GM18517 (cell line): ENCODE measurements at regions not wholly inside any gene's neighbourhood (a gene's known extent, or its start where the extent isn't known, plus 50 kb on each side); places are given as distances from the start of the nearest gene placed in this dataset.
"Not testable (repeated sequence)": the region's sequence is repeated elsewhere in the genome, so short reads cannot be mapped to it uniquely, and the experiment has no call there.

Experiments
- ATAC-seq: cut with Tn5 transposase; IDR thresholded peaks from one replicate; pipeline ENCODE4 v1.9.1; 2021; ENCODE audit warnings: mild to moderate bottlenecking, moderate library complexity; ENCODE audit not compliant: unreplicated experiment

DNA sequence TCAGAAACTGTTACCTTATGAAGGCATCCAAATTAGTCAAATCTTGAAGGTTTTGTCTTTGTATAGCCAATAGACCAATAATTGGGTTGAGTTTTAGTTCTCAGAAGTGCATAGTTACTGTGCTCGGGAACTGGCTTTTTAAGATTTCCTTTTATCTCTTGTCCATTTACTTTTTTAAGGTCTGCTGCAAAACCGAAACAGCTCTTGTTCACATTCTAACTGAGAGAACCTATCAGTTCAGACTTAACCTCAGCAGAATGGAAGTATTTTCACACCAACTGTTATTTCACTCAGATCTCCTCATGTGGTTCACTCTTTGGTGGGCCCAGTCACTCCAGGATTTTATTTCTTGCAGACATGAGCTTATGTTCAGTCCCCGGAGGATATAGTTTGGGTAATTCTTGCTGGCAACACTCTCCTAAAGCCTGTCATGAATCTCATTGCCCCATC lies 55.5 kb downstream of the TPBG start:
- ATAC-seq: no peak

DNA sequence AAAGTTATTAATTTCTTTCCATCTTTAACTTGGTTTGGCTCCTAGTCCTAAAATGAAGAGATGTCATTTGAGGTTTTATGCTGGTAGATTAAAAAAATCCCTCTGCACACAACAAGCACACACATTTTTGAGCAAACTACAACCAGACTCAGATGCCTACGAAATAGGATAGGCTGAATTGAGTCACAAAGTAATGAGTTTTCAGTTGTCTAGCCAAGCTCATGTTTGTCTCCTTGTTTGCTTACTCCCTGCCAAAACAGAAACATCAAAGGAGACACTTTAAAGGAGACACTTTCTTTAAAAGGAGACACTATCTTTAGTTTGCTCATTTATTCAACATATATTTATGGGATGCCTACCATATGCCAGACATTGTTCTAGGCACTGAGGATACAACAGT lies 56.2 kb downstream of the TPBG start:
- ATAC-seq: no peak

DNA sequence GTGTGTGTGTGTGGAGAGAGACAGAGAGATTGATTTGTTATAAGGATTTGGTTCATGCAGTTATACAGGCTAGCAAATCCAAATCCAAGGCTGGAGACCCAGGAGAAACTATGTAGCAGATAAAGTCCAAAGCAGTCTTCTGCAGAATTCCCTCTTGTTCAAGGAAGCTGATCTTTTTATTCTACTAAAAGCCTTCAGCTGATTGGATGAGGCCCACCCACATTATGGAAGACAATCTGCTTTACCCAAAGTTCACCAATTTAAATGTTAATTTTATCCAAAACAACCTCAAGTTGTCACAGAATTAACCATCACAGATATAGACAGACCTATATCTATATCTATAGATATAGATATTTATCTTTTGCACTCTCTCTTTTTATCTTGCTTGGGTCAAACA lies 67.0 kb downstream of the TPBG start:
- ATAC-seq: no peak

DNA sequence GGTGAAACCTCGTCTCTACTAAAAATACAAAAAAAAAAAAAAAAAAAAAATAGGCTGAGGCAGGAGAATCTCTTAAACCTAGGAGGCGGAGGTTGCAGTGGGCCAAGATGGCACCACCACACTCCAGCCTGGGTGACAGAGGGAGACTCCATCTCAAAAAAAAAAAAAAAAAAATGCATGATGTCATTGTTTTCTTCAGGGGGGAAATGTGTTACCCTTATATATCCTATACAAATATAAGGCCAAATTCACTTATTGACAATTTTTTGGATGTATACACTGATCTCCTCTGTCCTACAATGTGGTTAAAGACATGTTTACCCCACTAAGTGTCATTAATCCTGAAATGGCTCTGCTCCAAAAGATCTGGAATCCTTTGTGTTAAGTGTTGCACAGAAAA lies 73.1 kb downstream of the TPBG start:
- ATAC-seq: no peak

DNA sequence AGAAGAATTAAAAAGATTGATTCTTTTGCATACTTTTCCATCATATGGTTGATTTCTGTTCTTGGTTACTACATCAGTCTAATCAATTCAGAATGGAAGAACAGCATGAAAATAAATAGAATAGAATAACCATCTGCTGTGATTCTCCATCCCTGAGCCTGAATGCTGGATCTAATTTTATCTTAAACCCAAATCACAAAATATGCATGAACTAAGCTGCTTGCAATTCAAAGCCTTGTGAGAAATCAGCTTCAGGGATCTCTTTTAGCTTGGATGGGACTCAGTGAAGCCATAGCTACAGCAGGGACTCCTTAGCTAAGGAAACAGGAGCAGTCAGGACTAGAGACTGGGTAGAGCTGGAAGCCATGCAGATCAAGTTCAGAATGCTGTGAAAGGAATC lies 74.1 kb downstream of the TPBG start:
- ATAC-seq: no peak

DNA sequence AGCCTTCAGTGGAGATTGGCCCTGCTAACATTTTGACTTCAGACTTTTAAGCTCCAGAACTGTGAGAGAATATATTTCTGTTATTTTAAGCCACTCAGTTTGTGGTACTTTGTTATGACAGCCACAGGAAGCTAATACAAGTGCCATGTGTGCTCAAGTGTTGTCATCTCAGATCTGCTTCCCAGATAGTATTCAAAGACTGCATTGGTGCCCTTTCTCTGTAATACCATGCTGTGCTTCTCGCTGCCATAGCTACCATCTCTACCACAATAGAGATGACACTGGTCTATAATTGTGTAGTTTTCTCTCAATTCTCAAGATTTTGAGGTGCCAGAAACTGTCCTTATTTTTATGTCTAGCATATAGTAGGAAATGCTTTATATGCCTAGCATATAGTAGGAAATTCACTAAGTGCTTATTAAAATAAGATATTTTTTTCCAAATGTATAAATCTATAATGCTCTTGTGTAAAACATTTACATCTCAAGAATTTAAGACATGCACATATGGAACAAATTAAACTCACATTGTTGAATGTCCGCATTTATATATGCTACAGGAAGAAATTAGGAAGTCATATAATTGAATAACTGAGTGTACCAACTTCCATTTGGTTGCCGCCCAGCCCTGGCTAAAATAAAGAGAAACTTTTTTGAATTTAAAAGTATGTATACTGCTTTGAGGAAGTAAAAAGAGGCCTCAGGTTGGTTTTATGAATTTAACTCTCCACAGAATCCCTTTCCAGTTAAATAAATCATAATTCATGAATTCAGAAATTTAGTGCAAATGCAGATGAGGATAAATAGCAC lies 77.6 kb downstream of the TPBG start:
- no peak for ATAC-seq

DNA sequence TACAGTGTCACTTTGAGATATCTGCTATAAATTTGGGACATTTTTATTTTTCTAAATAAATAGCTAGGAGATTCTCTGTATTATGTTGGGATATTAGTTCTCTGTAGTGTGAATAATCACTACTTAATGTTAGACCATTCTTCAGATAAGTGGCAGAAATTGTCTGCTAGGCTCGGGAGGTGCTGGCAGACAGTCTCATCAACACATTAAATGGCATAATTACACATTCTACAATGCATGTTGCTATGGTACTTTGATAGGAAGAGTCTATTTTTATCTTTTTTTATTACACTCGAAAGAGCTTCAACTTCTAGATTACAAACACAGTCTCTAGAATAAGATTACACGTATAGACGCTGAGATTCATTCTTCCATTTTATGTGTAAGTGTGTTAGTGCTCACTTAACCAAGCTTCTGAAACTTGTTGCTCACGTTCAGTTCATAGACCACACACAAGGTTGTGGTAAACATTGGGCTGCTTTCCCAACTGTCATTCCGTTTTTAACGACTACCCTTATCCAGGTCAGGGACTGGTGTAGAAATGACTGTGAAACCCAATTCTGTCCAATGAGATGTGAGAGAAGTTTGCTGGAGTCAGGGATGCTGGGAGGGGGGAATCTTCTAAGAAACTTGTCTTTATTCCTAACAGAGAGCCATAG lies 78.6 kb downstream of the TPBG start:
- no peak for ATAC-seq

DNA sequence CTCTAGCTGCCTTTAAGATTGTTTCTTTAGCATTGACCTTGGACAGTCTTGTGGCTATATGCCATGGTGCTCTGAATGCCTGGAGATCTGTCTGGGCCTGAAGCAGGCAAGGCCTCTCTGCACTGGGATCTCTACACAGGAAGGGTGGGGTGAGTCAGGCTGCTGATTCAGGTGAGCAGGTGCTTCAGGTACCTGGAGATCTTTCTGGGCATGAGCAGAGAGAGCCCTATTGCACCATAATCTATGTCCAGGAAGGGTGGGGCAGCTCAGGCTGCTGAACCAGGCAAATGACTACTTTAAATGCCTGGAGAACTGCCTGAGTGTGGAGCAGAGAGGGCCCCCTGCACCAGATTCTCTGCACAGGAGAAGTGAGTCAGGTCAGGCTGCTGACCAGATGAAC lies 94.5 kb downstream of the TPBG start:
- no peak for ATAC-seq

DNA sequence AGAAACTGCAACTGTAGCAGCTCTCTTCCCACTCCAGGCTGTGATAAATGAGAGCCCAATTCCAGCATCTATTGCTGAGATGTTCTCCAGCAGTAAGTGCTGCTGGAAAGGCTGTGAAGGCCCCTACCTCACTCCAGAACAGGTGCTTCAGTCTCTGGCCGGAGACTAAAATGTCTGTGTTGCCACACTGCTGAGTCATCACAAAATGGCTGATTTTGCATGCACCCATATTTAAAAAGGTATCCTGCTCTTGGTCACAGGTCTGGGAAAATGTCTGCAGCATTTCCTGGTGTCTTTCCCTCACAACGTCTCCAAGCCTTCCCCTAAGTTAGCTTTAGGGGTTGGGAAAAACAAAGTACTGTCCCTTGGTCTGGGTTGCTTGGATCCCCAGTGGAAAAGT lies 95.1 kb downstream of the TPBG start:
- no peak for ATAC-seq

DNA sequence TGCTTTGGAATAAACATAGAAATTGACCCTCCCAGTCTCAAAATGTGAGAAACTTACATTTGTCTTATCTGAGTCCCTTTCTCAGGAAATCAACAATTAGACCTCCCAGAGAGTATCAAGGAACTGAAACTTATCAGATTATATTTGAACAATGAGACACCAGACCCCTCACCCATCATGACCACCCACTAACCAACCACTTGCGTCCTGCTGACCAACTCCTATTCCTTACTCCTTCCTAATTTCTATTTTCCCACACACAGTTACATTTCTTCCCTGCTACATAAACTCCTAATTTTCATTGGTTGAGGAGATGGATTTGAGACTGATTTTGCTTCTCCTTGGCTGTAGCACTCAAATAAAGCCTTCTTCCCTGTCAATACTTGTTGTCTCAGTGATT lies 97.9 kb downstream of the TPBG start:
- no peak for ATAC-seq

DNA sequence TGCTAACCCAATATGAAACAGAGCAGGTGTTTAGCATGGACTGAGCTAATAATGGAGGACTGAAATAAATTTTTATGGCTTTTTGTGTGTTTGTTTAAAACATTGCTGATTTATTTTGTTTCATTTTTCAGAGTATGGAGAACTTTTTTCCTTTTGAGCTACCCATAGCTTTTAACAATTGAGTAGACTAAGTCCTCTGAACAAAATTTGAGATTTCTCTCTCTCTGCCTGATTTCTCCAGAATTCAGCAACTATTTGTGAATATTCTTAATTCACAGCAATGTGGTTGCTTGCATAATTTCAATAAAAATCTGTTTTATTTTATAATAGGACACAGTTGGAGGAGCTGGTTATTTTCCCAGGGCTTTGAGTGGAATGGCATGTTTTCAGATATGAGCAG lies 103.7 kb downstream of the TPBG start:
- ATAC-seq: no peak

DNA sequence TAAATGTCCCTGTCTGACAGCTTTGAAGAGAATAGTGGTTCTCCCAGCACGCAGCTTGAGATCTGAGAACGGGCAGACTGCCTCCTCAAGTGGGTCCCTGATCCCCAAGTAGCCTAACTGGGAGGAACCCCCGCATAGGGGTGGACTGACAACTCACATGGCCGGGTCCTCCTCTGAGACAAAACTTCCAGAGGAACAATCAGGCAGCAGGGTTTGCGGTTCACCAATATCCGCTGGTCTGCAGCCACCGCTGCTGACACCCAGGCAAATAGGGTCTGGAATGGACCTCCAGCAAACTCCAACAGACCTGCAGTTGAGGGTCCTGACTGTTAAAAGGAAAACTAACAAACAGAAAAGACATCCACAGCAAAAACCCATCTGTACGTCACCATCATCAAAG lies 106.5 kb downstream of the TPBG start:
- not testable (repeated sequence) for ATAC-seq

DNA sequence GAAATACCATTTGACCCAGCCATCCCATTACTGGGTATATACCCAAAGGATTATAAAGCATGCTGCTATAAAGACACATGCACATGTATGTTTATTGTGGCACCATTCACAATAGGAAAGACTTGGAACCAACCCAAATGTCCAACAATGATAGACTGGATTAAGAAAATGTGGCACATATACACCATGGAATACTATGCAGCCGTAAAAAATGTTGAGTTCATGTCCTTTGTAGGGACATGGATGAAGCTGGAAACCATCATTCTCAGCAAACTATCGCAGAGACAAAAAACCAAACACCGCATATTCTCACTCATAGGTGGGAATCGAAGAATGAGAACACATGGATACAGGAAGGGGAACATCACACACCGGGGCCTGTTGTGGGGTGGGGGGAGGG lies 111.5 kb downstream of the TPBG start:
- ATAC-seq: not testable (repeated sequence)

DNA sequence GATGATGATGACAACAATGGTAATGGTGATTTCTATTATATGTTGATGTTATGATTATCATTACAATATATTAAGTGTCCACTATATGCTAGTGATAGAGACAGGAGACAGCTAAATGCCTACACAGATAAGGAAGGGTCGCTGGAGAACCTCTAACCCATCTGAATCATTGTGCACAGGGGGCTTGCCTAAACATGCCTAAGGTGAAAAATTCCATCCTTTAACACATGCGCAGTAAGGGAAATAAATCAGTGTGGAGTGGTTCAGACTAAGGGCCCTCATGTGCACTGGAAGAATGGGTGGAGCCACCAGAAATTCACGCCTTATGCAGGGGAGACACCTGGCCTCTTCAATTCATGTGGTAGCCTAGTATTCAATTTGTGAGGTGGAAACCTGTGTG lies 120.4 kb downstream of the TPBG start:
- no peak for ATAC-seq

DNA sequence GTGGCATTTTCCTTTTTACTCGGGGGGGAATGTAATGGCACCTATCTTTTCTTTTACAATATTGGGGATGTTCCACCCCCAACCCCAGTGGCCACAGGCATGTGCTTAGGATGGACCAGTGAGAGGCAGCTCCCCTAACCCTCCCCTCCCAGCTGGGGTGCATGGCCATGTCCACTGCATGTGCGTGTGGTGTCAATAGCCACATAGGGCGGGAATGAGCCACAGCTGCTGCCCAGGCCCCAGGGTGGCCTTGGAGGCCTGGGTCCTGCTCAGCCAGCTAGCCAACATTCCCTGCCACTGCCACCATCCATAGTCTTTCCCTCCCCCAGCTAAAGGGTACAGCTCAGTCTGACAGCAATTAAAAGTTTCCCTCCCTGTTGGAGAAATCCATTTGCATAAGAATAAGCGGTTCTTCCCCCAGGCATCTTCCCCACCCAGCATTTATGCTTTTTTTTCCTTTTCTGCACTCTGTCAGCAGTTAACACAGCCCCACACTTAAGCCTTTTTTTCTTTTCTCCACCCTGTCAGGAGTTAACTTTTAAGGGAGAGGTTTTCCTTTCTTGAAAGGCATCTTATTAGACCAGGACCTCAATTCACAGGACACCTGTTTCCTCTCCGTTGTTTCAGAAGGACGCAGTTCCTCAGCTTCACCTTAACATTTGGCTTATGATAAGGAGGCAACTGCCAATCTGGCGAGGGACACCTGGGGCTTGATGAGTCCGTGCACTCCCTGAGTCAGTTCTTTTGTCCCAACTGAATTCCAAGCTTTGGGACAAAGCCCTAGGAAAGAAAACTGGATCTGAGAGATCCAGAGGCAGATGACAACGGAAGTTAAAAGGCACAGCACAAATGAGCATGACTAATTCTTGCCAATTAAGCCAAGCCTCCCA lies 121.4 kb downstream of the TPBG start:
- no peak for ATAC-seq

DNA sequence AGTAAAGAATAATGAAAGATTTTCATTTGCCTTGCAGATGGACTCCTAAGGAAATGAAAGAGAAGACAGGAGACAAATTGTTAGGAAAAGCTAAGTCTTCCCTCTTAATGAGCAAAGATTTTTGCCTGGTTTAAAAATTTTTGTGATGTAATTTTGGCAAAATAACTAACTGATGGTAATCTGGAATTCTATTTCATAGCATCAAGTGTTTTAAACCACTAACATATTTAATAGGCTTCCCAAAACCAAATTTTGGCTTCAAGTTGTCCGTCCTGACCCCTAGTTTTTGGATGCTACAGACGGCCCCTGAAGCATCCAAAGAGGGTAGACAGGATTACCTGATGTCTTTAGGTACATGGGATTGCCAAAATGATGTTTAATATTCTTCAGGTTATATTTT lies 124.3 kb downstream of the TPBG start:
- ATAC-seq: no peak

DNA sequence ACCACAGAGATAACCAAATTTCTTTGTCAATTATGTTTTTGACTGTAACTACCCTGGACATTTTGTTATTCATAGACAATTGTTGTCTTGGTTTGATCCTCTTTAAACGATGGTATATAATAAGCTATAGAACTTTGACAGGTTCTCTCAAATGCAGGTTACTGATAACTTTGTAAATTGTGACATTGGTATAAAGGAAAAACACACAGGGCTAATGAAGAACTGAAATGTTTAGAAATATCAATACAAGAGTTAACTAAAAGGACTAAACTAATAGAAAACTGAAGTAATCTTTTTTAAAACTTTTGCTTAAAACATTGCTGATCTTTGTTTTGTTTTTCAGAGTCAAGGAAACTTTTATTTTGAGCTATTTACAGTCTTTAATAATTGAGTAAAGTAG lies 124.8 kb downstream of the TPBG start:
- no peak for ATAC-seq

DNA sequence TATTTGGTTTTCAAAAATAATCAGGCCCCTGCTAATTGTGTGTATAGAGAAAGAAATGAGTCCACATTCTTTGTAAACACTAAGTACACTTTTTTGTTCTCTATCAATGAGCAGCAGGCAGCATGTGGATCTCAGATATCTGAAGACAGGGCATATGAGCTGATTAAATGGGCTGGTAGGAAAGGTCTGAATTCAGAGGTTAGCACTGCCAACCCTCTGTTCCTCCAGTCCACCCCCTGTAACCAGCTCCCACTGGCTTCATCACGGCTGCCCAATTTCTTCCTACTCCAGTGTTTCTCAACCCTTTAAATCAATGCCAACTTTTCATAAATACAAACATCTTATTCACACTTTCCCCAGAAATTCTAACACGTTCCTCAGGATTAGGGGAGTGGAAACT lies 128.5 kb downstream of the TPBG start:
- no peak for ATAC-seq

DNA sequence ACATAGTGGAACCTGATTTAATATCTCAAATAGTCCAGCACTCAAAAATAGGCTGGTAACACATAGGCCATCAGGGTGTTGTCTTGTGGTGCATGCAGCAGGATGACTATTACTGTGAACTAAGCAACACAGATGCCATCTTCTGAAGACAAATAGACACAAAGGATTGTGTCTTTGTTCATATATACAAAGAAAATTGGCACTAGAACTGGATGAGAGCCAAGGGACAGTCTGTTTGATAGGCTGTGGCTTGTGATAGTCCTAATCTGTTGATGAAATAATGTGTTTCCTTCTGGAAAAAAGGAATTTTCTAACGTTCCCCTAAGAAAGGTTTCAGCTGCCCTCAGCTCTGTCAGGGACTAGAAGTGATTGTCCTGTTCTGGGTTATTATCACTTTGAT lies 129.8 kb downstream of the TPBG start:
- no peak for ATAC-seq

DNA sequence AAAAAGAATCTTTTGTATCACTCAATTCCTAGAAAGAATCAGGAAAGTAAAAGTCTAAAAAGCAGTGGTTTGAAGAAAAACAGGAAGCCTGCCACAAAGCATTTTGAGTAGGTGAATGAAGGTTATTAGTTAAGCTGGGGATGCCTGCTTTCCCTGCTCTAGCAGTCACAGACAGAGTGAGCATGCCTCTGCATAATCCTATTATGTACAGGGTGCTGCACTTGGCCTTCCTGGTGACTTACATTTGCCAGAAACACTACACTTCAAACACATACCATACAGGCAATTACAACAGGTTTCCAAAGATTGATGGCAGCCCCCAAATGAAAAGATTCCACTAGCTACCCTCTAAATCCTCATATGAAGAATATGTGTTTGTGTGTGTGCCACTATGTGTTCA lies 130.8 kb downstream of the TPBG start:
- no peak for ATAC-seq

DNA sequence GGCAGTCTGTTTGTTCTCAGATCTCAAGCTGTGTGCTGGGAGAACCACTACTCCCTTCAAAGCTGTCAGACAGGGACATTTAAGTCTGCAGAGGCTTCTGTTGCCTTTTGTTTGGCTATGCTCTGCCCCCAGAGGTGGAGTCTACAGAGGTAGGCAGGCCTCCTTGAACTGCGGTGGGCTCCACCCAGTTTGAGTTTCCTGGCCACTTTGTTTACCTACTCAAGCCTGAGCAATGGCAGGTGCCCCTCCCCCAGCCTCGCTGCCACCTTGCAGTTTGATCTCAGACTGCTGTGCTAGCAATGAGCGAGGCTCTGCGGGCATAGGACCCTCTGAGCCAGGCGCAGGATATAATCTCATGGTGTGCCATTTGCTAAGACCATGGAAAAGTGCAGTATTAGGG lies 138.3 kb downstream of the TPBG start:
- not testable (repeated sequence) for ATAC-seq

DNA sequence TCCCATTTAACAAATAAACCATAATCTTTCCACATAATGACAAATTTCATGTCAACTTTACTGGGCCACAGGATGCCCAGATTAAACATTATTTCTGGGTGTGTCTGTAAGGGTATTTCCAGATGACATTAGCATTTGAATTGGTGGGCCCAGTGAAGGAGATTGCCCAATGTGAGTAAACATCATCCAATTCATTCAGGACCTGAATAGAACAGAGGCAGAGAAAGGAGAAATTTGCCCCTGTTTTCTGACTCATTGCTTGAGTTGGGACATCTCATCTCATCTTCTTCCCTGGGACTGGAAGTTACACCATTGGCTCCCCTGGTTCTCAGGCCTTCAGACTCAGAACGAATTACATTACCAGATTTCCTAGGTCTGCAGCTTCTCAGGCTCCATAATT lies 142.9 kb downstream of the TPBG start:
- ATAC-seq: no peak
